ENCODE measurements at regions not wholly inside any gene's neighbourhood (a gene's known extent, or its start where the extent isn't known, plus 50 kb on each side); places are given as distances from the start of the nearest gene placed in this dataset.

DNA sequence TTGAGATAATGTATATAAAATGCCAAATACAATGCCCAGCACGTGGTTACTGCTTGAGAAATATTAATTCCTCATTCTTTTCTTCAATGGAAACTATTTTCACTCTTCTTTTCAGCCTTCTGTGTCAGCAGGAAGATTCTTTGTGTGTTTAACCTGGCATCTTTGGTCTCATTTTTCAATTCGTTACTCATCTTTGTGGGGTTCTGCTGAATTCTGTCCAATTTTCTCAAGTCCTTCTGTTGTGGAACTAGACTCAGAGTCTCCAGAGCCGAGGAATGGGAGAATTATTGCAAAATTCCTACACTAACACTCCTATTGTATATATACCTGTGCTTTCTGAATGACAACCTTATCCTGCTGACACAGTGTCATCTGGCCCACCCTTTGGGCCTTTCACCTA, 96.8 kb upstream of the RGMA start:
- CTCF ChIA-PET = no interaction called here
- Histone ChIP-seq H3K4me3 (ENCODE audit: low read depth in 2 of 2, low read length in 1 of 2) (no peak overlapping the region), H3K79me2 (ENCODE audit: insufficient read depth) (no peaks in the 10 kb centered on the region), H3K9ac (no peak overlapping the region), H3K27ac (ENCODE audit: low read depth in 2 of 2, low read length in 1 of 2) (no peak overlapping the region), H3K27me3 (ENCODE audit: insufficient read depth) (no peaks in the 10 kb centered on the region), H3K4me2 (no peak overlapping the region), H3K36me3 (replicated peaks in 1 of 2; ENCODE audit: control insufficient read depth in 1 of 2, insufficient read depth in 2 of 2, low read length in 1 of 2) (no peaks in the 10 kb centered on the region), H2AFZ (ENCODE audit: low read depth) (no peak overlapping the region), H3K9me3 (no peaks in the 10 kb centered on the region; the same call in 1 of the 2 replicates), H3K4me1 (ENCODE audit: control insufficient read depth in 1 of 2, insufficient read depth in 2 of 2, low read depth in 1 of 2, low read length in 1 of 2) (peaks cover 0 to 16% of the 10 kb centered on the region in 2 experiments; a peak in 1 of 4 replicates), H3F3A (replicated peaks; ENCODE audit: insufficient read depth) (no peaks in the 10 kb centered on the region), H3K9me2 (no peaks in the 10 kb centered on the region), H4K20me1 (ENCODE audit: insufficient read depth) (no peaks in the 10 kb centered on the region)
- no peak for DNase-seq
- POLR2A ChIA-PET = no interaction called here
- 9% methylated on average over 3 of the region's 3 CpGs for WGBS (ENCODE audit: low lambda C conversion rate)
- no peak for TF ChIP-seq MXI1 (IDR thresholded peaks at IDR 0.05; ENCODE audit: low read depth, low read length)
- TF ChIP-seq POLR2AphosphoS5 (IDR thresholded peaks at IDR 0.05; ENCODE audit: low read depth, low read length) = no peak
- TF ChIP-seq, protein P1, sequence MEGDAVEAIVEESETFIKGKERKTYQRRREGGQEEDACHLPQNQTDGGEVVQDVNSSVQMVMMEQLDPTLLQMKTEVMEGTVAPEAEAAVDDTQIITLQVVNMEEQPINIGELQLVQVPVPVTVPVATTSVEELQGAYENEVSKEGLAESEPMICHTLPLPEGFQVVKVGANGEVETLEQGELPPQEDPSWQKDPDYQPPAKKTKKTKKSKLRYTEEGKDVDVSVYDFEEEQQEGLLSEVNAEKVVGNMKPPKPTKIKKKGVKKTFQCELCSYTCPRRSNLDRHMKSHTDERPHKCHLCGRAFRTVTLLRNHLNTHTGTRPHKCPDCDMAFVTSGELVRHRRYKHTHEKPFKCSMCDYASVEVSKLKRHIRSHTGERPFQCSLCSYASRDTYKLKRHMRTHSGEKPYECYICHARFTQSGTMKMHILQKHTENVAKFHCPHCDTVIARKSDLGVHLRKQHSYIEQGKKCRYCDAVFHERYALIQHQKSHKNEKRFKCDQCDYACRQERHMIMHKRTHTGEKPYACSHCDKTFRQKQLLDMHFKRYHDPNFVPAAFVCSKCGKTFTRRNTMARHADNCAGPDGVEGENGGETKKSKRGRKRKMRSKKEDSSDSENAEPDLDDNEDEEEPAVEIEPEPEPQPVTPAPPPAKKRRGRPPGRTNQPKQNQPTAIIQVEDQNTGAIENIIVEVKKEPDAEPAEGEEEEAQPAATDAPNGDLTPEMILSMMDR (IDR thresholded peaks at IDR 0.05) = no peak
- TF ChIP-seq FOSL2 (IDR thresholded peaks at IDR 0.05; ENCODE audit: borderline replicate concordance, low read depth) = no peak
- no peak for TF ChIP-seq FOXJ3 (CRISPR knock-in tag; IDR thresholded peaks at IDR 0.05)
- TF ChIP-seq, protein P2, sequence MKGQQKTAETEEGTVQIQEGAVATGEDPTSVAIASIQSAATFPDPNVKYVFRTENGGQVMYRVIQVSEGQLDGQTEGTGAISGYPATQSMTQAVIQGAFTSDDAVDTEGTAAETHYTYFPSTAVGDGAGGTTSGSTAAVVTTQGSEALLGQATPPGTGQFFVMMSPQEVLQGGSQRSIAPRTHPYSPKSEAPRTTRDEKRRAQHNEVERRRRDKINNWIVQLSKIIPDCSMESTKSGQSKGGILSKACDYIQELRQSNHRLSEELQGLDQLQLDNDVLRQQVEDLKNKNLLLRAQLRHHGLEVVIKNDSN (IDR thresholded peaks at IDR 0.05; ENCODE audit: borderline replicate concordance, low read depth) = no peak
- TF ChIP-seq YY1 (IDR thresholded peaks at IDR 0.05; ENCODE audit: low read depth) = no peak
- no peak for TF ChIP-seq RAD21 (IDR thresholded peaks at IDR 0.05; ENCODE audit: low read length)
- no peak for TF ChIP-seq JUND (IDR thresholded peaks at IDR 0.05)
- TF ChIP-seq, protein P3, sequence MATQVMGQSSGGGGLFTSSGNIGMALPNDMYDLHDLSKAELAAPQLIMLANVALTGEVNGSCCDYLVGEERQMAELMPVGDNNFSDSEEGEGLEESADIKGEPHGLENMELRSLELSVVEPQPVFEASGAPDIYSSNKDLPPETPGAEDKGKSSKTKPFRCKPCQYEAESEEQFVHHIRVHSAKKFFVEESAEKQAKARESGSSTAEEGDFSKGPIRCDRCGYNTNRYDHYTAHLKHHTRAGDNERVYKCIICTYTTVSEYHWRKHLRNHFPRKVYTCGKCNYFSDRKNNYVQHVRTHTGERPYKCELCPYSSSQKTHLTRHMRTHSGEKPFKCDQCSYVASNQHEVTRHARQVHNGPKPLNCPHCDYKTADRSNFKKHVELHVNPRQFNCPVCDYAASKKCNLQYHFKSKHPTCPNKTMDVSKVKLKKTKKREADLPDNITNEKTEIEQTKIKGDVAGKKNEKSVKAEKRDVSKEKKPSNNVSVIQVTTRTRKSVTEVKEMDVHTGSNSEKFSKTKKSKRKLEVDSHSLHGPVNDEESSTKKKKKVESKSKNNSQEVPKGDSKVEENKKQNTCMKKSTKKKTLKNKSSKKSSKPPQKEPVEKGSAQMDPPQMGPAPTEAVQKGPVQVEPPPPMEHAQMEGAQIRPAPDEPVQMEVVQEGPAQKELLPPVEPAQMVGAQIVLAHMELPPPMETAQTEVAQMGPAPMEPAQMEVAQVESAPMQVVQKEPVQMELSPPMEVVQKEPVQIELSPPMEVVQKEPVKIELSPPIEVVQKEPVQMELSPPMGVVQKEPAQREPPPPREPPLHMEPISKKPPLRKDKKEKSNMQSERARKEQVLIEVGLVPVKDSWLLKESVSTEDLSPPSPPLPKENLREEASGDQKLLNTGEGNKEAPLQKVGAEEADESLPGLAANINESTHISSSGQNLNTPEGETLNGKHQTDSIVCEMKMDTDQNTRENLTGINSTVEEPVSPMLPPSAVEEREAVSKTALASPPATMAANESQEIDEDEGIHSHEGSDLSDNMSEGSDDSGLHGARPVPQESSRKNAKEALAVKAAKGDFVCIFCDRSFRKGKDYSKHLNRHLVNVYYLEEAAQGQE (IDR thresholded peaks at IDR 0.05; ENCODE audit: low read depth, low read length) = no peak
- TF ChIP-seq SIN3A (IDR thresholded peaks at IDR 0.05; ENCODE audit: borderline replicate concordance, low read depth, low read length) = no peak
- TF ChIP-seq, protein P4, sequence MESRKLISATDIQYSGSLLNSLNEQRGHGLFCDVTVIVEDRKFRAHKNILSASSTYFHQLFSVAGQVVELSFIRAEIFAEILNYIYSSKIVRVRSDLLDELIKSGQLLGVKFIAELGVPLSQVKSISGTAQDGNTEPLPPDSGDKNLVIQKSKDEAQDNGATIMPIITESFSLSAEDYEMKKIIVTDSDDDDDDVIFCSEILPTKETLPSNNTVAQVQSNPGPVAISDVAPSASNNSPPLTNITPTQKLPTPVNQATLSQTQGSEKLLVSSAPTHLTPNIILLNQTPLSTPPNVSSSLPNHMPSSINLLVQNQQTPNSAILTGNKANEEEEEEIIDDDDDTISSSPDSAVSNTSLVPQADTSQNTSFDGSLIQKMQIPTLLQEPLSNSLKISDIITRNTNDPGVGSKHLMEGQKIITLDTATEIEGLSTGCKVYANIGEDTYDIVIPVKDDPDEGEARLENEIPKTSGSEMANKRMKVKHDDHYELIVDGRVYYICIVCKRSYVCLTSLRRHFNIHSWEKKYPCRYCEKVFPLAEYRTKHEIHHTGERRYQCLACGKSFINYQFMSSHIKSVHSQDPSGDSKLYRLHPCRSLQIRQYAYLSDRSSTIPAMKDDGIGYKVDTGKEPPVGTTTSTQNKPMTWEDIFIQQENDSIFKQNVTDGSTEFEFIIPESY (IDR thresholded peaks at IDR 0.05; ENCODE audit: borderline replicate concordance, low read depth) = no peak

All from SK-N-SH (cell line).